Suprapubic skin (tissue), 3 donors: ENCODE measurements at regions not wholly inside any gene's neighbourhood (a gene's known extent, or its start where the extent isn't known, plus 50 kb on each side); places are given as distances from the start of the nearest gene placed in this dataset.

Experiments
- CTCF ChIP-seq, 2 donors: fragments of 200-600 bp in 1 of 2; fragments of 450-650 bp in 1 of 2; sonication (generic) in 1 of 2; IDR thresholded peaks; one replicate each; pipeline ENCODE4 v1.5.1; 2016 to 2019; ENCODE audit warnings: antibody characterized with exemption in 2 of 2, mild to moderate bottlenecking in 1 of 2, moderate library complexity in 1 of 2
- POLR2A ChIP-seq, 2 donors: fragments of 450-650 bp; IDR thresholded peaks; one replicate each; pipeline ENCODE4 v1.6.1; 2017; ENCODE audit warnings: antibody characterized with exemption in 2 of 2, mild to moderate bottlenecking in 2 of 2, moderate library complexity in 2 of 2

- no peak for TF ChIP-seq CTCF (IDR thresholded peaks at IDR 0.05)
- TF ChIP-seq POLR2A (IDR thresholded peaks at IDR 0.05) = no peak
Measured at GRCh38 chr2:138113871-138114525, 149.7 kb downstream of the HNMT start.
